OCI-LY7 (cell line): ENCODE measurements at regions not wholly inside any gene's neighbourhood (a gene's known extent, or its start where the extent isn't known, plus 50 kb on each side); places are given as distances from the start of the nearest gene placed in this dataset. TPM values are rescaled to one million over a fixed set of nuclear protein-coding genes. Genes with fewer than 3 reads are reported as not detected.

Experiments
- BruUV-seq: library from RNA; stranded (reverse); fragments of 400-500 nt; replicated peaks from 2 replicates; lab custom pipeline; 2021; lab: Mats Ljungman, UMichigan
- CTCF ChIA-PET: fragments of 300-600 bp; sonication (Branson Sonifier 250); formaldehyde crosslinking; loops from one replicate; lab custom pipeline; 2022; ENCODE audit warnings: antibody characterized with exemption; ENCODE audit not compliant: unreplicated experiment; lab: Charles Lee
- POLR2A ChIA-PET: fragments of 300-600 bp; sonication (Branson Sonifier 250); formaldehyde crosslinking; loops from one replicate; lab custom pipeline; 2022; ENCODE audit warnings: antibody characterized with exemption; lab: Charles Lee
- DNase-seq: peaks from one replicate; pipeline ENCODE4 v3.0.0-alpha.2; 2015; ENCODE audit warnings: low spot score
- H2AFZ ChIP-seq: fragments of 200-600 bp; sonication (generic), shearing (Covaris generic); 2 replicates; pipeline ENCODE4 v1.6.1; 2014; ENCODE audit warnings: mild to moderate bottlenecking, antibody characterized with exemption, low read length, moderate library complexity
- H3K27ac ChIP-seq: fragments of 200-600 bp; sonication (generic); 2 replicates; pipeline ENCODE4 v1.5.1; 2014; ENCODE audit warnings: mixed run types, low read depth, mild to moderate bottlenecking, moderate library complexity, low read length, inconsistent platforms; ENCODE audit not compliant: poor library complexity, severe bottlenecking
- H3K36me3 ChIP-seq: fragments of 200-600 bp; sonication (generic); 2 replicates; pipeline ENCODE4 v1.6.1; 2014; ENCODE audit warnings: mild to moderate bottlenecking, antibody characterized with exemption, low read length, moderate library complexity, mixed read lengths; ENCODE audit not compliant: insufficient read depth
- H3K4me1 ChIP-seq: fragments of 200-600 bp; sonication (generic); 2 replicates; pipeline ENCODE4 v1.5.1; 2014; ENCODE audit warnings: mild to moderate bottlenecking, low read length; ENCODE audit not compliant: insufficient read depth, poor library complexity, severe bottlenecking
- H3K4me2 ChIP-seq: fragments of 200-600 bp; sonication (generic); 2 replicates; pipeline ENCODE4 v1.6.1; 2014; ENCODE audit warnings: mild to moderate bottlenecking, low read length
- H3K4me3 ChIP-seq: fragments of 200-600 bp; sonication (generic); 2 replicates; pipeline ENCODE4 v1.5.1; 2014; ENCODE audit warnings: mild to moderate bottlenecking, low read depth, low read length; ENCODE audit not compliant: poor library complexity, severe bottlenecking
- H3K79me2 ChIP-seq: fragments of 200-600 bp; sonication (generic); 2 replicates; pipeline ENCODE4 v1.6.1; 2016; ENCODE audit warnings: low read depth, mild to moderate bottlenecking, low read length, moderate library complexity, mixed read lengths; ENCODE audit not compliant: insufficient read depth
- H3K9me2 ChIP-seq: fragments of 200-600 bp; sonication (generic); 2 replicates; pipeline ENCODE4 v1.6.1; 2016; ENCODE audit warnings: mild to moderate bottlenecking, low read length, mixed read lengths; ENCODE audit not compliant: insufficient read depth
- H3K9me3 ChIP-seq: fragments of 200-600 bp; sonication (generic); 2 replicates; pipeline ENCODE4 v1.6.1; 2014; ENCODE audit warnings: mild to moderate bottlenecking, mixed run types, low read length, mixed read lengths
- H4K20me1 ChIP-seq: fragments of 200-600 bp; sonication (generic); 2 replicates; pipeline ENCODE4 v1.6.1; 2014; ENCODE audit warnings: mild to moderate bottlenecking, antibody characterized with exemption, low read length, moderate library complexity, mixed read lengths; ENCODE audit not compliant: insufficient read depth
- CTCF ChIP-seq: fragments of 200-600 bp; sonication (generic); conservative IDR thresholded peaks from 2 replicates; pipeline ENCODE4 v1.5.1; 2014; ENCODE audit warnings: mild to moderate bottlenecking, antibody characterized with exemption, low read length, moderate library complexity, mixed read lengths
- EZH2phosphoT487 ChIP-seq: fragments of 200-600 bp; sonication (generic); IDR thresholded peaks from 2 replicates; pipeline ENCODE4 v1.6.1; 2018; ENCODE audit warnings: low read depth, borderline replicate concordance, mild to moderate bottlenecking, mixed run types, antibody characterized with exemption, low read length, moderate library complexity, mixed read lengths
- intact Hi-C: fragments of 100-400 bp; cut with micrococcal nuclease; formaldehyde crosslinking; loops from one replicate; pipeline ENCODE4 v1.10.0; 2022; ENCODE audit not compliant: unreplicated experiment
- small RNA-seq: library from RNA; depleted of rRNA; stranded (forward); fragments of <200 nt; gene quantifications from one replicate; pipeline ENCODE3, GENCODE V24; 2014

GRCh38 chr21:23217597-23217996 is 2219.4 kb downstream of the NCAM2 start:
- no peak overlapping the region for H3K27ac ChIP-seq
- no peak overlapping the region for H2AFZ ChIP-seq
- H3K9me3 ChIP-seq = peaks cover 28% of the 10 kb centered on the region
- H3K36me3 ChIP-seq = no peaks in the 10 kb centered on the region
- TF ChIP-seq CTCF (no peak), EZH2phosphoT487 (no peak)
- intact Hi-C loops = no loop called here
- POLR2A ChIA-PET = no interaction called here
- no peaks in the 10 kb centered on the region for H3K9me2 ChIP-seq
- H3K4me3 ChIP-seq = no peak overlapping the region
- BruUV-seq = no TSS peak
- no peak for DNase-seq
- CTCF ChIA-PET = no interaction called here
- no peaks in the 10 kb centered on the region for H3K79me2 ChIP-seq
- H3K4me1 ChIP-seq = no peaks in the 10 kb centered on the region
- H3K4me2 ChIP-seq = no peak overlapping the region
- no peaks in the 10 kb centered on the region for H4K20me1 ChIP-seq

GRCh38 chr21:23215261-23215660 is 2217.1 kb downstream of the NCAM2 start:
- CTCF ChIA-PET = no interaction called here
- no TSS peak for BruUV-seq
- H3K9me2 ChIP-seq = no peaks in the 10 kb centered on the region

More at GRCh38 chr21:23215261-23215660, 2217.1 kb downstream of the NCAM2 start:
- Histone ChIP-seq H3K4me3 (no peak overlapping the region), H3K4me2 (no peak overlapping the region), H3K9me3 (peaks cover 19% of the 10 kb centered on the region), H3K27ac (no peak overlapping the region), H3K79me2 (no peaks in the 10 kb centered on the region), H2AFZ (no peak overlapping the region), H3K4me1 (no peaks in the 10 kb centered on the region), H3K36me3 (no peaks in the 10 kb centered on the region), H4K20me1 (no peaks in the 10 kb centered on the region)
- POLR2A ChIA-PET = no interaction called here
- TF ChIP-seq CTCF = no peak
- no peak for TF ChIP-seq EZH2phosphoT487
- intact Hi-C loops = no loop called here
- no peak for DNase-seq

Small RNAs in the stretch of these regions (small RNA-seq; reads per million reads assigned to genes)
- not detected for gene AP001340.1
- gene RF00019 = not detected
- gene RN7SKP236 = not detected
- not detected for gene RNA5SP489
- 3.7 reads per million, percentile 88 among the genes with 10 or more reads in this experiment for gene RNU2-55P
